AG04450 (cell line): ENCODE measurements at regions not wholly inside any gene's neighbourhood (a gene's known extent, or its start where the extent isn't known, plus 50 kb on each side); places are given as distances from the start of the nearest gene placed in this dataset.

ENCODE experiments used
- CTCF ChIA-PET: fragments of 300-600, 350-600 bp; formaldehyde crosslinking; extraction: SDS; loops from one replicate; lab custom pipeline; 2022; ENCODE audit warnings: antibody characterized with exemption, inconsistent platforms; lab: Charles Lee
- POLR2A ChIA-PET: fragments of 350-600 bp; formaldehyde crosslinking; extraction: SDS; loops from one replicate; lab custom pipeline; 2021; ENCODE audit warnings: antibody characterized with exemption, inconsistent platforms; lab: Yijun Ruan, JAX
- DNase-seq: peaks from one replicate; pipeline ENCODE4 v3.0.0-alpha.2; 2011; ENCODE audit warnings: low read depth, low spot score
- H3K27ac ChIP-seq: one replicate; pipeline ENCODE4 v1.5.1; 2012; ENCODE audit warnings: low read depth, low read length, control low read depth
- H3K27me3 ChIP-seq: one replicate; pipeline ENCODE4 v1.6.0; 2012; ENCODE audit warnings: low read length; ENCODE audit not compliant: control insufficient read depth, insufficient read depth
- H3K4me3 ChIP-seq: 2 replicates; pipeline ENCODE4 v1.5.1; 2011; ENCODE audit warnings: mild to moderate bottlenecking, low read depth, low read length, control low read depth
- H3K9me3 ChIP-seq: 2 replicates; pipeline ENCODE4 v1.5.1; 2012; ENCODE audit warnings: low read length; ENCODE audit not compliant: control insufficient read depth, insufficient read depth
- TF ChIP-seq, protein P1 (sequence below): IDR thresholded peaks from 2 replicates; pipeline ENCODE4 v1.5.1; 2011; ENCODE audit warnings: low read depth, low read length, control low read depth, inconsistent platforms

DNA sequence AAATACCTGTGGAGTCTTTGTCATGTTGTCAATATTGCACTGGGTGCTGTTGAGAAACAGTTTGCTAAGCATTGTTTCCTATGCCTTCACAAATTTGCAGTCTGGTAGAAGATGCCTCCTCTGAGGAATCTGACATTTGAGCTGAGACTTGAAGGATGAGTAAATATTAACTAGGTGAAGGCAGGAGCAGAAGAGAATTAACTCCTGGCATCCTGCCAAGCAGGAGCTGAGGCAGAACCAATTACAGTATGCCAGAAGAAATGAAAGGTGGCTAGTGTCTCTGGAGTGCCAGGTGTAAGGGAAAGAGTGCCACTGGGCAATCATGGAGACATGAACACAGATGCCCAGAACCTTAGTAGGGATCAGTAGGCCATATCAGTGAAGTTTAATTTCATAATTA is 1778.2 kb upstream of the PCDH10 start:
- Histone ChIP-seq H3K27me3 (no peaks in the 10 kb centered on the region), H3K9me3 (no peaks in the 10 kb centered on the region), H3K27ac (no peak overlapping the region), H3K4me3 (no peak overlapping the region)
- TF ChIP-seq, protein P1, sequence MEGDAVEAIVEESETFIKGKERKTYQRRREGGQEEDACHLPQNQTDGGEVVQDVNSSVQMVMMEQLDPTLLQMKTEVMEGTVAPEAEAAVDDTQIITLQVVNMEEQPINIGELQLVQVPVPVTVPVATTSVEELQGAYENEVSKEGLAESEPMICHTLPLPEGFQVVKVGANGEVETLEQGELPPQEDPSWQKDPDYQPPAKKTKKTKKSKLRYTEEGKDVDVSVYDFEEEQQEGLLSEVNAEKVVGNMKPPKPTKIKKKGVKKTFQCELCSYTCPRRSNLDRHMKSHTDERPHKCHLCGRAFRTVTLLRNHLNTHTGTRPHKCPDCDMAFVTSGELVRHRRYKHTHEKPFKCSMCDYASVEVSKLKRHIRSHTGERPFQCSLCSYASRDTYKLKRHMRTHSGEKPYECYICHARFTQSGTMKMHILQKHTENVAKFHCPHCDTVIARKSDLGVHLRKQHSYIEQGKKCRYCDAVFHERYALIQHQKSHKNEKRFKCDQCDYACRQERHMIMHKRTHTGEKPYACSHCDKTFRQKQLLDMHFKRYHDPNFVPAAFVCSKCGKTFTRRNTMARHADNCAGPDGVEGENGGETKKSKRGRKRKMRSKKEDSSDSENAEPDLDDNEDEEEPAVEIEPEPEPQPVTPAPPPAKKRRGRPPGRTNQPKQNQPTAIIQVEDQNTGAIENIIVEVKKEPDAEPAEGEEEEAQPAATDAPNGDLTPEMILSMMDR: no peak
- CTCF ChIA-PET: no interaction called here
- DNase-seq: no peak
- POLR2A ChIA-PET: no interaction called here

DNA sequence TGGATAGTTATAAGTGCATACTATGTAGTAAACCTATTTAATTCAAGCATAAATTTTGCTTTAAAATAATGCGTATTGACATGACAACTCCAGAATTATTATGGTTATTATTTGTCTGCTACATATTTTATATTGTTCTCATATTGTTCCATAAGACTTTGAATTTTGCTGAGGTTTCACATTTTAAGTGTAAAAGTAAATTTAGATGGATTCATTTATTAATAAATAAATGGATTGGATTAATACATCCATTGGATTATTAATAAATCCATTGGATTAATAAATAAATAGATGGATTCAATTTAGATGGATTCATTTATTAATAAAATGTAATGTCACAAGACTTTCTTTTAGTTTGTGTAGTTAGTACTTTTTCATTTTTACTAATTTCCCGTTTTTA is 1768.0 kb upstream of the PCDH10 start:
- TF ChIP-seq, protein P1: no peak
- CTCF ChIA-PET: no interaction called here
- no peak overlapping the region for H3K27ac ChIP-seq
- DNase-seq: no peak
- H3K4me3 ChIP-seq: no peak overlapping the region
- no peaks in the 10 kb centered on the region for H3K27me3 ChIP-seq
- H3K9me3 ChIP-seq: peaks cover 10% of the 10 kb centered on the region
- POLR2A ChIA-PET: no interaction called here

DNA sequence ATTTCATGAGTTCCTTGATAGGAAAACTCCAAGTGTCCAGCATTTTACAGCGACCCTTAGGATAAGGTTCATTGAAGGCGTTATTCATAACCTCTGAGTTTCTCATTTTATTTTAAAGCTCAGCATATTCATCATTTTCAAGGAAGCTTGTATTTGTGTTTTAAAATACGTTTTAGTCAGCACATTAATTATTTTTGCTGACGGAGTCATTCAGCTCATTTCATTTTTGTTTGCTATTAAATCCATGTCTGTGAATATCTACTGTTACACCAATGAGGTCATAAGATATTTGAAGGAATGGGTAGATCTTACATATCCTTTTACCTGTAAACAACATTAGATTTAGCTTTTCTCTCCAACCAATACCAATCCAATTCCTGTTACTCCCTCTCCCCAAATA is 1766.3 kb upstream of the PCDH10 start:
- TF ChIP-seq, protein P1: no peak
- CTCF ChIA-PET: no interaction called here

DNA sequence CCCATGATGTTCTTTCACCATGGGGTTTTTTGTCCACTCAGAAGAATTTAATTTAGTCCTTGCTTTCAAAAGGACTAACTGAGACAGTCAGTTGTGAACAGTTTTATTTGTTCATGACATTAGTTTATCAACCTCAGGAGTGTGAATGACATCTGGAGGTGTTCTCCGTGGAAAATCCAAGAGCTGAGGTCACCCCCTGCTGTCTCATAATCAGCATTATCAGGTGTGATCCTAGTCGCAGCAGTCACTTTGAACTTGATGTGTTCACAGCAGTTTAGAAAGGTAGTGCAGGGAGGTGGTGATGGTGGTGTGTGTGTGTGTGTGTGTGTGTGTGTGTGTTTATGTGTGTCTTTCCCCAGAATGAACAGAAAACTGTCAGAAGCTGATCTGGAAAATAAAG is 1760.8 kb upstream of the PCDH10 start:
- Histone ChIP-seq H3K27ac (no peak overlapping the region), H3K4me3 (no peak overlapping the region), H3K9me3 (peaks cover 3% of the 10 kb centered on the region), H3K27me3 (no peaks in the 10 kb centered on the region)
- no peak for DNase-seq
- CTCF ChIA-PET: no interaction called here
- TF ChIP-seq, protein P1: no peak
- POLR2A ChIA-PET: no interaction called here

More for the DNA sequence above, 1766.3 kb upstream of the PCDH10 start:
- H3K4me3 ChIP-seq: no peak overlapping the region
- H3K27ac ChIP-seq: no peak overlapping the region
- DNase-seq: no peak
- peaks cover 10% of the 10 kb centered on the region for H3K9me3 ChIP-seq
- POLR2A ChIA-PET: no interaction called here
- H3K27me3 ChIP-seq: no peaks in the 10 kb centered on the region

DNA sequence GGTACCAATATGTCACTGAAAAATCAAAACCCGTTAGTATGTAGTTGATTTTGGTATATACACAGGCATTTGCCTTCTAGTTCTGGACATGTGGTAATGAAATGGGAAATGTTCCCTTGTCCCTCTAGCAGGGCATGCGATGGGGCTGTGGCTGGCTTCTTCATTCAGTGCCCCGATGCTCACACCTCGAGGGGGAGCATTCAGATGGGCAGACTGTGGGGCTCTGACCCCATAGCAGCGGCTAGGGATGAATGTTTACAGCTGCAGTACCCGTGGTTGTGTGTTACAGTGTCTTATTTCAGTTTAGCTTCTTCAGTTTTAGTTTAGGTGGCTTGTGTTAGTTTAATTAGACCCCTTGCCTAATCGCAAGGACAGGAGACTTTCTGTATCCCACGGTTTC is 1741.0 kb upstream of the PCDH10 start:
- Histone ChIP-seq H3K27ac (no peak overlapping the region), H3K27me3 (no peaks in the 10 kb centered on the region), H3K4me3 (no peak overlapping the region), H3K9me3 (peaks cover under 1% of the 10 kb centered on the region; the same call in 1 of the 2 replicates)
- ChIA-PET POLR2A (no interaction called here), CTCF (no interaction called here)
- TF ChIP-seq, protein P1: no peak
- DNase-seq: no peak
